ENCODE measurements at regions not wholly inside any gene's neighbourhood (a gene's known extent, or its start where the extent isn't known, plus 50 kb on each side); places are given as distances from the start of the nearest gene placed in this dataset.
A peak's percentile ranks its signal among the peaks of the same experiment; 100 is the strongest.

- DNase-seq (ENCODE audit: low read depth), result no peak
- TF ChIP-seq MYC (IDR thresholded peaks at IDR 0.05; ENCODE audit: low read depth, low read length), result no peak
- TF ChIP-seq POLR2A (IDR thresholded peaks at IDR 0.05; ENCODE audit: extremely low read depth, insufficient read length), result no peak
- TF ChIP-seq CTCF (IDR thresholded peaks at IDR 0.05; ENCODE audit: low read depth, low read length), result no peak
- TF ChIP-seq MAX (IDR thresholded peaks at IDR 0.05; ENCODE audit: low read depth, low read length), result no peak
- no peak overlapping the region for H3K4me3 ChIP-seq (ENCODE audit: low read depth, low read length)
Measured at GRCh38 chr2:20150110-20150706, 74.7 kb downstream of the SDC1 start.

GRCh38 chr2:20149703-20150030 lies 75.3 kb downstream of the SDC1 start:
- H3K4me3 ChIP-seq (ENCODE audit: low read depth, low read length), result no peak overlapping the region
- DNase-seq (ENCODE audit: low read depth), result no peak
- TF ChIP-seq POLR2A (IDR thresholded peaks at IDR 0.05; ENCODE audit: extremely low read depth, insufficient read length) (peak; percentile 10), MAX (IDR thresholded peaks at IDR 0.05; ENCODE audit: low read depth, low read length) (no peak)

- DNase-seq (ENCODE audit: low read depth), result peak; percentile 85
- no peak overlapping the region for H3K4me3 ChIP-seq (ENCODE audit: low read depth, low read length)
- TF ChIP-seq MYC (IDR thresholded peaks at IDR 0.05; ENCODE audit: low read depth, low read length) (peak; percentile 58; the same call in 1 of the 2 replicates), CTCF (IDR thresholded peaks at IDR 0.05; ENCODE audit: low read depth, low read length) (no peak), POLR2A (IDR thresholded peaks at IDR 0.05; ENCODE audit: extremely low read depth, insufficient read length) (peak; percentile 45), MAX (IDR thresholded peaks at IDR 0.05; ENCODE audit: low read depth, low read length) (peak; percentile 91)
Measured at GRCh38 chr2:20148923-20149702, 75.8 kb downstream of the SDC1 start.

GRCh38 chr2:20148426-20148922 lies 76.5 kb downstream of the SDC1 start:
- DNase-seq (ENCODE audit: low read depth), result no peak
- TF ChIP-seq POLR2A (IDR thresholded peaks at IDR 0.05; ENCODE audit: extremely low read depth, insufficient read length), result no peak
- no peak for TF ChIP-seq MAX (IDR thresholded peaks at IDR 0.05; ENCODE audit: low read depth, low read length)
- TF ChIP-seq MYC (IDR thresholded peaks at IDR 0.05; ENCODE audit: low read depth, low read length), result no peak
- no peak for TF ChIP-seq CTCF (IDR thresholded peaks at IDR 0.05; ENCODE audit: low read depth, low read length)
- H3K4me3 ChIP-seq (ENCODE audit: low read depth, low read length), result no peak overlapping the region

- no peak for DNase-seq (ENCODE audit: low read depth)
- TF ChIP-seq MAX (IDR thresholded peaks at IDR 0.05; ENCODE audit: low read depth, low read length) (no peak), POLR2A (IDR thresholded peaks at IDR 0.05; ENCODE audit: extremely low read depth, insufficient read length) (no peak), MYC (IDR thresholded peaks at IDR 0.05; ENCODE audit: low read depth, low read length) (no peak), CTCF (IDR thresholded peaks at IDR 0.05; ENCODE audit: low read depth, low read length) (no peak)
- no peak overlapping the region for H3K4me3 ChIP-seq (ENCODE audit: low read depth, low read length)
Measured at GRCh38 chr2:20147351-20147750, 77.6 kb downstream of the SDC1 start.

GRCh38 chr2:20146401-20146800 lies 78.5 kb downstream of the SDC1 start:
- TF ChIP-seq CTCF (IDR thresholded peaks at IDR 0.05; ENCODE audit: low read depth, low read length), result no peak
- no peak for TF ChIP-seq POLR2A (IDR thresholded peaks at IDR 0.05; ENCODE audit: extremely low read depth, insufficient read length)

More at GRCh38 chr2:20146401-20146800, 78.5 kb downstream of the SDC1 start:
- no peak overlapping the region for H3K4me3 ChIP-seq (ENCODE audit: low read depth, low read length)
- DNase-seq (ENCODE audit: low read depth), result no peak

All from NB4 (cell line).